ENCODE measurements at regions not wholly inside any gene's neighbourhood (a gene's known extent, or its start where the extent isn't known, plus 50 kb on each side); places are given as distances from the start of the nearest gene placed in this dataset.
A peak's percentile ranks its signal among the peaks of the same experiment; 100 is the strongest.

- Mint-ChIP-seq H3K9me3 (ENCODE audit: unreplicated experiment) (no peaks in the 10 kb centered on the region), H3K27me3 (ENCODE audit: insufficient read depth, unreplicated experiment) (no peaks in the 10 kb centered on the region), H3K4me1 (ENCODE audit: insufficient read depth, unreplicated experiment) (no peaks in the 10 kb centered on the region), H3K36me3 (ENCODE audit: insufficient read depth, unreplicated experiment) (no peaks in the 10 kb centered on the region), H3K27ac (ENCODE audit: low read depth, unreplicated experiment) (no peak overlapping the region), H3K4me3 (ENCODE audit: unreplicated experiment) (no peak overlapping the region)
- DNase-seq (ENCODE audit: unreplicated experiment), result no peak
- BruUV-seq (replicated peaks), result no TSS peak
- ChIA-PET POLR2A (interaction anchor here (0.8 kb wide), 1 partner anchor 15 kb away, joined by 3 read pairs; no protein-coding TSS in a partner anchor), CTCF (no interaction called here)
- no peak for TF ChIP-seq CTCF (IDR thresholded peaks at IDR 0.05; ENCODE audit: unreplicated experiment)
- intact Hi-C loops (cut with micrococcal nuclease), result no loop called here
Observed at GRCh38 chr17:54754560-54754959, 146.1 kb upstream of the TOM1L1 start.

- no peak for DNase-seq (ENCODE audit: unreplicated experiment)
- Mint-ChIP-seq H3K27ac (ENCODE audit: low read depth, unreplicated experiment) (no peak overlapping the region), H3K4me1 (ENCODE audit: insufficient read depth, unreplicated experiment) (no peaks in the 10 kb centered on the region), H3K36me3 (ENCODE audit: insufficient read depth, unreplicated experiment) (no peaks in the 10 kb centered on the region), H3K4me3 (ENCODE audit: unreplicated experiment) (no peak overlapping the region), H3K27me3 (ENCODE audit: insufficient read depth, unreplicated experiment) (no peaks in the 10 kb centered on the region), H3K9me3 (ENCODE audit: unreplicated experiment) (no peaks in the 10 kb centered on the region)
- no peak for TF ChIP-seq CTCF (IDR thresholded peaks at IDR 0.05; ENCODE audit: unreplicated experiment)
- POLR2A ChIA-PET, result no interaction called here
- BruUV-seq (replicated peaks), result no TSS peak
- CTCF ChIA-PET, result no interaction called here
- intact Hi-C loops (cut with micrococcal nuclease), result no loop called here
Observed at GRCh38 chr17:54760836-54761235, 139.8 kb upstream of the TOM1L1 start.

DNA sequence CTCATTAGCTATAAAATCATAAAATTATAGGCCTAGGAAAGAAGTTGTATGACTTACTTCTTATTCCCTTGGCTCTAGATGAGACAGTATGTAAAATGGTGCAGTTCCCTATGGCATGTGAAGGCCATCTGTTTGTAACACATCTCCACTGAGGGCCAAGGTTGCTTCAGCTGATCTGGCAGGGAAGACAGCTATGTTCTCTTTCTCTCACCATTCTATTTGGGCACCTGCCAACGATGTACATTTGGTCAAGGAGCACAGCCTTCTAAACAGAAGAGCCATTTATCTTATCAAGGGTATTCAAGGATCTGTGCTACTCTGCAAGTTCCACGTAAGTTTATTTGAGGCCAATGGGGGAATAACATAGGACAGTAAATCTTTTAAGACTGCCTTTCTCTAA is 129.8 kb upstream of the TOM1L1 start:
- intact Hi-C loops (cut with micrococcal nuclease), result no loop called here
- Mint-ChIP-seq H3K36me3 (ENCODE audit: insufficient read depth, unreplicated experiment) (no peaks in the 10 kb centered on the region), H3K27ac (ENCODE audit: low read depth, unreplicated experiment) (peak overlapping the region; percentile 43), H3K4me3 (ENCODE audit: unreplicated experiment) (no peak overlapping the region), H3K4me1 (ENCODE audit: insufficient read depth, unreplicated experiment) (peaks cover 28% of the 10 kb centered on the region), H3K27me3 (ENCODE audit: insufficient read depth, unreplicated experiment) (no peaks in the 10 kb centered on the region), H3K9me3 (ENCODE audit: unreplicated experiment) (no peaks in the 10 kb centered on the region)
- no peak for TF ChIP-seq CTCF (IDR thresholded peaks at IDR 0.05; ENCODE audit: unreplicated experiment)
- BruUV-seq (replicated peaks), result no TSS peak
- CTCF ChIA-PET, result interaction anchor here (1.7 kb wide), 1 partner anchor 15 kb away, joined by 4 read pairs; no protein-coding TSS in a partner anchor
- DNase-seq (ENCODE audit: unreplicated experiment), result no peak
- POLR2A ChIA-PET, result interaction anchor here (1.3 kb wide), 1 partner anchor 11 kb away, joined by 5 read pairs; no protein-coding TSS in a partner anchor

GRCh38 chr17:54771409-54771915 is 129.2 kb upstream of the TOM1L1 start:
- BruUV-seq (replicated peaks), result no TSS peak
- no peak for DNase-seq (ENCODE audit: unreplicated experiment)

More at GRCh38 chr17:54771409-54771915, 129.2 kb upstream of the TOM1L1 start:
- Mint-ChIP-seq H3K36me3 (ENCODE audit: insufficient read depth, unreplicated experiment) (no peaks in the 10 kb centered on the region), H3K27ac (ENCODE audit: low read depth, unreplicated experiment) (peak overlapping the region; percentile 43), H3K27me3 (ENCODE audit: insufficient read depth, unreplicated experiment) (no peaks in the 10 kb centered on the region), H3K4me1 (ENCODE audit: insufficient read depth, unreplicated experiment) (peaks cover 28% of the 10 kb centered on the region), H3K9me3 (ENCODE audit: unreplicated experiment) (no peaks in the 10 kb centered on the region), H3K4me3 (ENCODE audit: unreplicated experiment) (no peak overlapping the region)
- intact Hi-C loops (cut with micrococcal nuclease), result no loop called here
- ChIA-PET POLR2A (no interaction called here), CTCF (interaction anchor here (0.6 to 1.7 kb wide), 2 partner anchors 15 to 1729 kb away, joined by 4 read pairs; no protein-coding TSS in a partner anchor)
- TF ChIP-seq CTCF (IDR thresholded peaks at IDR 0.05; ENCODE audit: unreplicated experiment), result no peak

Measured in MCF 10A (cell line).